A673 (cell line): ENCODE measurements at regions not wholly inside any gene's neighbourhood (a gene's known extent, or its start where the extent isn't known, plus 50 kb on each side); places are given as distances from the start of the nearest gene placed in this dataset.

ENCODE experiments used
- EZH2 ChIP-seq: fragments of 200-600 bp; sonication (generic); IDR thresholded peaks from 2 replicates; pipeline ENCODE4 v1.6.1; 2017; ENCODE audit warnings: borderline replicate concordance, low read depth, mild to moderate bottlenecking, mixed read lengths, antibody characterized with exemption, low read length; ENCODE audit not compliant: poor library complexity, severe bottlenecking
- TF ChIP-seq, protein P1 (sequence below): fragments of 300-800, 200-600 bp; sonication (generic); conservative IDR thresholded peaks from 2 replicates; pipeline ENCODE4 v1.5.1; 2017; ENCODE audit warnings: low read depth, mild to moderate bottlenecking, antibody characterized with exemption, low read length, moderate library complexity, mixed read lengths

DNA sequence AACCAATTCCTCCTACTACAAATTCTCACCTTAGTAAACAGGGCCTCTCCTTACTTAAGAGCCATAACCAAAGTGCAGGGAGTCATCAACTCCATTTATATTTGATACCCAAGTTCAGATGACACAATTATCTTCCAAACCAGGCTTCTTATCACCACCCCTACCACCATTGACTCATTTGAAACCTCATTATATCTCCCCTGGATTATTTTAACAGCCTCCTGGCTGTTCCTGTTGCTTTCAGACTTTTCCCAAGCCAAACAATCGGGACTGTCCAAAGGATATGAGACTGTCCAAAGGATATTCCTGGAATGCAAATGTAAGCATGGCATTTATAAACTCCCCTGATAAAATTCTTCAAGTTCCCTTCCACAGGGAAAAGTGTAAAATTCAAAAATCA is 394.3 kb downstream of the MAFB start:
- TF ChIP-seq, protein P1, sequence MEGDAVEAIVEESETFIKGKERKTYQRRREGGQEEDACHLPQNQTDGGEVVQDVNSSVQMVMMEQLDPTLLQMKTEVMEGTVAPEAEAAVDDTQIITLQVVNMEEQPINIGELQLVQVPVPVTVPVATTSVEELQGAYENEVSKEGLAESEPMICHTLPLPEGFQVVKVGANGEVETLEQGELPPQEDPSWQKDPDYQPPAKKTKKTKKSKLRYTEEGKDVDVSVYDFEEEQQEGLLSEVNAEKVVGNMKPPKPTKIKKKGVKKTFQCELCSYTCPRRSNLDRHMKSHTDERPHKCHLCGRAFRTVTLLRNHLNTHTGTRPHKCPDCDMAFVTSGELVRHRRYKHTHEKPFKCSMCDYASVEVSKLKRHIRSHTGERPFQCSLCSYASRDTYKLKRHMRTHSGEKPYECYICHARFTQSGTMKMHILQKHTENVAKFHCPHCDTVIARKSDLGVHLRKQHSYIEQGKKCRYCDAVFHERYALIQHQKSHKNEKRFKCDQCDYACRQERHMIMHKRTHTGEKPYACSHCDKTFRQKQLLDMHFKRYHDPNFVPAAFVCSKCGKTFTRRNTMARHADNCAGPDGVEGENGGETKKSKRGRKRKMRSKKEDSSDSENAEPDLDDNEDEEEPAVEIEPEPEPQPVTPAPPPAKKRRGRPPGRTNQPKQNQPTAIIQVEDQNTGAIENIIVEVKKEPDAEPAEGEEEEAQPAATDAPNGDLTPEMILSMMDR, result no peak
- no peak for TF ChIP-seq EZH2
